CD4-positive, alpha-beta T cell (primary cell): ENCODE measurements at regions not wholly inside any gene's neighbourhood (a gene's known extent, or its start where the extent isn't known, plus 50 kb on each side); places are given as distances from the start of the nearest gene placed in this dataset.

Experiments
- ATAC-seq: fragments of 200-7000 bp; cut with Tn5 transposase; one replicate; pipeline ENCODE4 v1.10.0; 2022; ENCODE audit warnings: mild to moderate bottlenecking; ENCODE audit not compliant: poor library complexity
- CTCF ChIA-PET: fragments of 350-600 bp; sonication (Branson Sonifier 250); formaldehyde crosslinking; loops from one replicate; lab custom pipeline; 2021; ENCODE audit warnings: antibody characterized with exemption, inconsistent platforms; lab: Charles Lee
- POLR2A ChIA-PET: fragments of 350-600 bp; sonication (Branson Sonifier 250); formaldehyde crosslinking; loops from one replicate; lab custom pipeline; 2021; ENCODE audit warnings: antibody characterized with exemption, inconsistent platforms; lab: Charles Lee
- DNase-seq, 14 experiments: peaks; one replicate each; pipeline ENCODE4 v3.0.0-alpha.2; 2013 to 2020; ENCODE audit warnings: mixed read lengths in 2 of 14
- H3K27ac ChIP-seq, 2 donors: one replicate each; pipeline versions ENCODE4 v1.5.1 to v1.7.0; 2013; ENCODE audit warnings: low read length in 2 of 2, low read depth in 1 of 2, mild to moderate bottlenecking in 1 of 2
- H3K27me3 ChIP-seq, 2 experiments: 1 replicate in 1 of 2; 2 replicates in 1 of 2; pipeline versions ENCODE4 v1.6.1 to v1.7.0; 2013; ENCODE audit warnings: low read length in 2 of 2, control low read depth in 1 of 2, mild to moderate bottlenecking in 1 of 2, moderate library complexity in 1 of 2; ENCODE audit not compliant: insufficient read depth in 2 of 2, control insufficient read depth in 1 of 2
- H3K36me3 ChIP-seq: one replicate; pipeline ENCODE4 v1.6.1; 2013; ENCODE audit warnings: low read length, control low read depth; ENCODE audit not compliant: insufficient read depth
- H3K4me1 ChIP-seq: one replicate; pipeline ENCODE4 v1.6.1; 2013; ENCODE audit warnings: low read length, control low read depth; ENCODE audit not compliant: insufficient read depth
- H3K4me3 ChIP-seq: one replicate; pipeline ENCODE4 v1.5.1; 2013; ENCODE audit warnings: mild to moderate bottlenecking, low read length, moderate library complexity
- H3K9me3 ChIP-seq, 2 experiments: 1 replicate in 1 of 2; 2 replicates in 1 of 2; pipeline versions ENCODE4 v1.6.1 to v1.7.0; 2013; ENCODE audit warnings: low read length in 2 of 2, mild to moderate bottlenecking in 2 of 2, control low read depth in 1 of 2, moderate library complexity in 1 of 2; ENCODE audit not compliant: control insufficient read depth in 1 of 2, insufficient read depth in 1 of 2
- H3K27ac Mint-ChIP-seq: one replicate; pipeline ENCODE4 v1.8.0; 2020; ENCODE audit warnings: mixed read lengths
- H3K27me3 Mint-ChIP-seq: one replicate; pipeline ENCODE4 v1.8.0; 2021; ENCODE audit warnings: mixed read lengths
- H3K36me3 Mint-ChIP-seq: one replicate; pipeline ENCODE4 v1.8.0; 2021; ENCODE audit warnings: low read depth, mixed read lengths
- H3K4me1 Mint-ChIP-seq: one replicate; pipeline ENCODE4 v1.8.0; 2021; ENCODE audit warnings: low read depth, mixed read lengths
- H3K4me3 Mint-ChIP-seq: one replicate; pipeline ENCODE4 v1.8.0; 2020; ENCODE audit warnings: mild to moderate bottlenecking, mixed read lengths
- H3K9me3 Mint-ChIP-seq: one replicate; pipeline ENCODE4 v1.8.0; 2020; ENCODE audit warnings: mixed read lengths
- intact Hi-C, 2 experiments: fragments of 100-400 bp; cut with DNase I in 1 of 2; cut with micrococcal nuclease in 1 of 2; formaldehyde crosslinking; loops; one replicate each; pipeline versions ENCODE4 v1.15.1 to v1.9.0; 2023 to 2025; cut with DNase I, micrococcal nuclease
- TF ChIP-seq, protein P1 (sequence below): fragments of 200-600 bp; IDR thresholded peaks from one replicate; pipeline ENCODE4 v1.8.0; 2022; ENCODE audit warnings: antibody characterized with exemption, mild to moderate bottlenecking

DNA sequence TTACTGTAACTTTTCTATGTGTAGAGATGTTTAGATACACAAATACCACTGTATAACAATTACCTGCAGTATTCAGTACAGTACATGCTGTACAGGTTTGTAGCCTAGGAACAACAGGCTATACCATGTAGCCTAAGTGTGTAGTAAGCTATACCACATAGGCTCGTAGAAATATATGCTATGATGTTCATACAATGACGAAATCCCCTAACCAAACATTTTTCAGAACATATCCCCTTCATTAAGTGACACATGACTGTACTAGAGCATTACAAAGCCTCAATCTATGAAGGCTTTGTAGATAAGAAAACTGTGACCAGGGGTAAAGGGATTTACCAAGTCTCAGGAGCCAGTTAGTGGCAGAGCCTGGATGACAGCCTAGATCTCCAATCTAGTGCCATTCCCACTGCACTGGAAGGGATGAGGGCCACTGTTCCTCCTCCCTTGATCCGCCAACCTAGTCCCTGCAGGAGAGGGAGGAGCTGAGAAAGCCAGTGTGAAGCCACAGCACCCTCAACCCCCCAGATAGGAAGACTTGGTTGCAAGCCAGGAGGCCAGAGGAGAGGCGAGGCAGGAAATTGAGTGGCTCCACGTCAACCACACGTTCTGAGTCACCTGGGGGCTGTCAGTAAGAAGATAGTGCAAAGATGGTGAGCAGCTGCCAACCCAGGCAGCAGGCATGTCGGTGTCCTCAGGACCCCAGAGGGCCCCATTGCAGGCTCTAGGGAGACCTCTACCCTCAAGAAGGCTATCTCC is 227.7 kb downstream of the BCOR start:
- H3K4me1 Mint-ChIP-seq = peaks cover 19% of the 10 kb centered on the region
- CTCF ChIA-PET = interaction anchor here (0.9 to 1.3 kb wide), 3 partner anchors 15 to 36 kb away, joined by 3 read pairs; no protein-coding TSS in a partner anchor
- no peak overlapping the region for H3K27ac ChIP-seq

DNA sequence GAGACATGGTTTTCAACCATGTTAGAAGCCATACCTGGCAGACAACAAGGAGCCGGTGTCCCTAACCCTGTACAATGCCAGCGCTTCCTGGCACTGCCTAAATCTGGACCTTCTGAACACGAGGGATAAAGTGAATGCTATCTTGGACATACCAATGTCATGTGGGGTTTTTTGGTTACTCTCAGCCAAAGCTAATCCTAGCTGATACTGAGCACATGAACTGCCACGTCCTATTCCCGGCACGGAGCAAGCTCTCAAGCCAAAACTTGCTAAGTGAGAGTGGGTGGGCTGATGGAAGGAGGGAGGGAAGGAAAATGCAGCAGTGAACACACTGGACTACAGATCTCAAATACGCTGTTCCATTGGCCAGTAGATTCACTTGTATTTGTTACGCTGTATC is 226.1 kb downstream of the BCOR start:
- no peaks in the 10 kb centered on the region for H3K36me3 Mint-ChIP-seq
- intact Hi-C loops = no loop called here
- no peak overlapping the region for H3K4me3 Mint-ChIP-seq
- TF ChIP-seq, protein P1, sequence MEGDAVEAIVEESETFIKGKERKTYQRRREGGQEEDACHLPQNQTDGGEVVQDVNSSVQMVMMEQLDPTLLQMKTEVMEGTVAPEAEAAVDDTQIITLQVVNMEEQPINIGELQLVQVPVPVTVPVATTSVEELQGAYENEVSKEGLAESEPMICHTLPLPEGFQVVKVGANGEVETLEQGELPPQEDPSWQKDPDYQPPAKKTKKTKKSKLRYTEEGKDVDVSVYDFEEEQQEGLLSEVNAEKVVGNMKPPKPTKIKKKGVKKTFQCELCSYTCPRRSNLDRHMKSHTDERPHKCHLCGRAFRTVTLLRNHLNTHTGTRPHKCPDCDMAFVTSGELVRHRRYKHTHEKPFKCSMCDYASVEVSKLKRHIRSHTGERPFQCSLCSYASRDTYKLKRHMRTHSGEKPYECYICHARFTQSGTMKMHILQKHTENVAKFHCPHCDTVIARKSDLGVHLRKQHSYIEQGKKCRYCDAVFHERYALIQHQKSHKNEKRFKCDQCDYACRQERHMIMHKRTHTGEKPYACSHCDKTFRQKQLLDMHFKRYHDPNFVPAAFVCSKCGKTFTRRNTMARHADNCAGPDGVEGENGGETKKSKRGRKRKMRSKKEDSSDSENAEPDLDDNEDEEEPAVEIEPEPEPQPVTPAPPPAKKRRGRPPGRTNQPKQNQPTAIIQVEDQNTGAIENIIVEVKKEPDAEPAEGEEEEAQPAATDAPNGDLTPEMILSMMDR = no peak
- ATAC-seq (no peak), DNase-seq (no peak)
- H3K9me3 Mint-ChIP-seq = no peaks in the 10 kb centered on the region
- H3K4me1 Mint-ChIP-seq = peaks cover 19% of the 10 kb centered on the region
- Histone ChIP-seq H3K27ac (no peak overlapping the region), H3K27me3 (no peaks in the 10 kb centered on the region), H3K4me3 (no peak overlapping the region), H3K4me1 (peaks cover 27% of the 10 kb centered on the region), H3K9me3 (no peaks in the 10 kb centered on the region), H3K36me3 (no peaks in the 10 kb centered on the region)
- no peak overlapping the region for H3K27ac Mint-ChIP-seq
- POLR2A ChIA-PET = no interaction called here
- CTCF ChIA-PET = no interaction called here
- no peaks in the 10 kb centered on the region for H3K27me3 Mint-ChIP-seq

More for the DNA sequence above, 227.7 kb downstream of the BCOR start:
- Histone ChIP-seq H3K36me3 (no peaks in the 10 kb centered on the region), H3K4me1 (peaks cover 27% of the 10 kb centered on the region), H3K9me3 (no peaks in the 10 kb centered on the region), H3K27me3 (no peaks in the 10 kb centered on the region), H3K4me3 (no peak overlapping the region)
- intact Hi-C loops = no loop called here
- Mint-ChIP-seq H3K9me3 (no peaks in the 10 kb centered on the region), H3K36me3 (no peaks in the 10 kb centered on the region), H3K27ac (peak overlapping the region; percentile 87), H3K4me3 (peak overlapping the region; percentile 23), H3K27me3 (no peaks in the 10 kb centered on the region)
- TF ChIP-seq, protein P1 = no peak
- peak; percentile 84 for ATAC-seq
- POLR2A ChIA-PET = no interaction called here
- DNase-seq = peak; percentile 19 to 86 (median 60)

DNA sequence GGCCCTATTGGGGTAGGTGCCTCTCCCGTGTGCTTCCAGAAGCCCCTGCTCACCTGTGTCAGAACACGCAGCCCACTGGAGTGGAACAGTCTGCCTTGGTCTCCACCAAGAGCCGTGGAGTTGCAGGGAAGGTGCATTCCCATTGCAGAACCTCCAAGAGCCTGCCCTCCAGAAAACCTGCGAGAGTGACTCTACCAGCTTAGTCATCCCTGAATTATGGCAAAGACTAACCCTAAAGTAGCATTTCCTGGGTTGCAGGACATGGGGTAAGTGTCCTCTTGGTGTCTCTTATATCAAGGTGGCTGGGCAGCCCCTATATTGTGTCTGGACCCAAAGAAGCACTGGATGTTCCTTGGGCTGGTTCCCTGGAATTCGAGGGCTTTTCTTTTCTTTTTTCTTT is 224.6 kb downstream of the BCOR start:
- DNase-seq (no peak), ATAC-seq (no peak)
- CTCF ChIA-PET = no interaction called here
- H3K36me3 Mint-ChIP-seq = no peaks in the 10 kb centered on the region
- H3K4me1 Mint-ChIP-seq = peaks cover 25% of the 10 kb centered on the region
- Histone ChIP-seq H3K27me3 (no peaks in the 10 kb centered on the region), H3K4me3 (no peak overlapping the region), H3K27ac (no peak overlapping the region), H3K9me3 (no peaks in the 10 kb centered on the region), H3K4me1 (peaks cover 34% of the 10 kb centered on the region), H3K36me3 (no peaks in the 10 kb centered on the region)
- H3K4me3 Mint-ChIP-seq = no peak overlapping the region
- no peaks in the 10 kb centered on the region for H3K9me3 Mint-ChIP-seq
- TF ChIP-seq, protein P1 = no peak
- H3K27ac Mint-ChIP-seq = no peak overlapping the region
- intact Hi-C loops = no loop called here
- no peaks in the 10 kb centered on the region for H3K27me3 Mint-ChIP-seq
- POLR2A ChIA-PET = no interaction called here
